Astrocyte (in vitro differentiated cells and primary cell): ENCODE measurements at regions not wholly inside any gene's neighbourhood (a gene's known extent, or its start where the extent isn't known, plus 50 kb on each side); places are given as distances from the start of the nearest gene placed in this dataset.

ENCODE experiments used
- DNase-seq: peaks from one replicate; pipeline ENCODE4 v3.0.0-alpha.2; 2010; ENCODE audit warnings: low read depth
- FAIRE-seq: peaks from 2 replicates; lab custom pipeline; 2011; peaks lifted over from hg19 to GRCh38; lab: Jason Lieb, UNC
- H2AFZ ChIP-seq: 2 replicates; pipeline ENCODE4 v1.6.0; 2012; ENCODE audit warnings: low read depth, low read length, inconsistent platforms
- H3K27ac ChIP-seq: 2 replicates; pipeline ENCODE4 v1.5.1; 2011; ENCODE audit warnings: low read depth, low read length, inconsistent platforms
- H3K27me3 ChIP-seq: 2 replicates; pipeline ENCODE4 v1.6.0; 2011; ENCODE audit warnings: low read length, inconsistent platforms; ENCODE audit not compliant: insufficient read depth
- H3K36me3 ChIP-seq: 2 replicates; pipeline ENCODE4 v1.5.1; 2011; ENCODE audit warnings: low read length, inconsistent platforms; ENCODE audit not compliant: insufficient read depth
- H3K4me1 ChIP-seq: 2 replicates; pipeline ENCODE4 v1.5.1; 2011; ENCODE audit warnings: low read length, inconsistent platforms; ENCODE audit not compliant: insufficient read depth
- H3K4me2 ChIP-seq: 2 replicates; pipeline ENCODE4 v1.6.0; 2012; ENCODE audit warnings: low read length, inconsistent platforms
- H3K4me3 ChIP-seq: 2 replicates; pipeline ENCODE4 v1.5.1; 2011; ENCODE audit warnings: low read depth, mild to moderate bottlenecking, low read length, inconsistent platforms; ENCODE audit not compliant: insufficient read depth
- H3K79me2 ChIP-seq: 2 replicates; pipeline ENCODE4 v1.6.0; 2012; ENCODE audit warnings: mild to moderate bottlenecking, low read length, inconsistent platforms; ENCODE audit not compliant: insufficient read depth
- H3K9ac ChIP-seq: 2 replicates; pipeline ENCODE4 v1.6.0; 2012; ENCODE audit warnings: mild to moderate bottlenecking, low read length, inconsistent platforms
- H3K9me3 ChIP-seq: 2 replicates; pipeline ENCODE4 v1.5.1; 2012; ENCODE audit warnings: low read depth, mild to moderate bottlenecking, low read length, inconsistent platforms; ENCODE audit not compliant: insufficient read depth
- H4K20me1 ChIP-seq: 2 replicates; pipeline ENCODE4 v1.6.0; 2012; ENCODE audit warnings: low read length, inconsistent platforms; ENCODE audit not compliant: insufficient read depth
- H3K27ac Mint-ChIP-seq: one replicate; pipeline ENCODE4 v1.8.0; 2021; ENCODE audit warnings: mild to moderate bottlenecking, mixed read lengths; ENCODE audit not compliant: unreplicated experiment
- H3K27me3 Mint-ChIP-seq: one replicate; pipeline ENCODE4 v1.8.0; 2021; ENCODE audit warnings: low read depth, mixed read lengths; ENCODE audit not compliant: unreplicated experiment
- H3K36me3 Mint-ChIP-seq: one replicate; pipeline ENCODE4 v1.8.0; 2021; ENCODE audit warnings: low read depth, mixed read lengths; ENCODE audit not compliant: unreplicated experiment
- H3K4me1 Mint-ChIP-seq: one replicate; pipeline ENCODE4 v1.8.0; 2021; ENCODE audit warnings: low read depth, mixed read lengths; ENCODE audit not compliant: unreplicated experiment
- H3K4me3 Mint-ChIP-seq: one replicate; pipeline ENCODE4 v1.8.0; 2021; ENCODE audit warnings: mild to moderate bottlenecking, moderate library complexity, mixed read lengths; ENCODE audit not compliant: unreplicated experiment
- H3K9me3 Mint-ChIP-seq: one replicate; pipeline ENCODE4 v1.8.0; 2021; ENCODE audit warnings: mild to moderate bottlenecking, mixed read lengths; ENCODE audit not compliant: unreplicated experiment
- EZH2 ChIP-seq: IDR thresholded peaks from 2 replicates; pipeline ENCODE4 v1.6.1; 2012; ENCODE audit warnings: mild to moderate bottlenecking, low read length, inconsistent platforms; ENCODE audit not compliant: insufficient read depth
- TF ChIP-seq, protein P1 (sequence below): IDR thresholded peaks from 2 replicates; pipeline ENCODE4 v1.5.1; 2011; ENCODE audit warnings: low read depth, mild to moderate bottlenecking, inconsistent platforms, low read length, moderate library complexity; ENCODE audit not compliant: insufficient read depth

- no peaks in the 10 kb centered on the region for H3K36me3 ChIP-seq
- H3K9me3 ChIP-seq: peaks cover 13% of the 10 kb centered on the region
- Mint-ChIP-seq H3K4me1 (peaks cover 3% of the 10 kb centered on the region), H3K4me3 (no peak overlapping the region), H3K9me3 (peaks cover 9% of the 10 kb centered on the region), H3K27me3 (peaks cover 62% of the 10 kb centered on the region), H3K27ac (no peak overlapping the region), H3K36me3 (no peaks in the 10 kb centered on the region)
- H4K20me1 ChIP-seq: no peaks in the 10 kb centered on the region
- no peak overlapping the region for H3K4me3 ChIP-seq
- no peak for TF ChIP-seq EZH2
- TF ChIP-seq, protein P1, sequence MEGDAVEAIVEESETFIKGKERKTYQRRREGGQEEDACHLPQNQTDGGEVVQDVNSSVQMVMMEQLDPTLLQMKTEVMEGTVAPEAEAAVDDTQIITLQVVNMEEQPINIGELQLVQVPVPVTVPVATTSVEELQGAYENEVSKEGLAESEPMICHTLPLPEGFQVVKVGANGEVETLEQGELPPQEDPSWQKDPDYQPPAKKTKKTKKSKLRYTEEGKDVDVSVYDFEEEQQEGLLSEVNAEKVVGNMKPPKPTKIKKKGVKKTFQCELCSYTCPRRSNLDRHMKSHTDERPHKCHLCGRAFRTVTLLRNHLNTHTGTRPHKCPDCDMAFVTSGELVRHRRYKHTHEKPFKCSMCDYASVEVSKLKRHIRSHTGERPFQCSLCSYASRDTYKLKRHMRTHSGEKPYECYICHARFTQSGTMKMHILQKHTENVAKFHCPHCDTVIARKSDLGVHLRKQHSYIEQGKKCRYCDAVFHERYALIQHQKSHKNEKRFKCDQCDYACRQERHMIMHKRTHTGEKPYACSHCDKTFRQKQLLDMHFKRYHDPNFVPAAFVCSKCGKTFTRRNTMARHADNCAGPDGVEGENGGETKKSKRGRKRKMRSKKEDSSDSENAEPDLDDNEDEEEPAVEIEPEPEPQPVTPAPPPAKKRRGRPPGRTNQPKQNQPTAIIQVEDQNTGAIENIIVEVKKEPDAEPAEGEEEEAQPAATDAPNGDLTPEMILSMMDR: no peak
- FAIRE-seq (no peak), DNase-seq (no peak)
- H3K4me1 ChIP-seq: no peaks in the 10 kb centered on the region
- H3K79me2 ChIP-seq: no peaks in the 10 kb centered on the region
- H3K27me3 ChIP-seq: no peaks in the 10 kb centered on the region
- H2AFZ ChIP-seq: no peak overlapping the region
- no peak overlapping the region for H3K9ac ChIP-seq
- no peak overlapping the region for H3K27ac ChIP-seq
- no peak overlapping the region for H3K4me2 ChIP-seq
Measured at GRCh38 chr13:111857846-111858560, 208.9 kb upstream of the SOX1 start.

GRCh38 chr13:111858571-111858970 is 208.4 kb upstream of the SOX1 start:
- H3K4me3 Mint-ChIP-seq: no peak overlapping the region
- Histone ChIP-seq H3K27ac (no peak overlapping the region), H3K36me3 (no peaks in the 10 kb centered on the region), H3K4me2 (no peak overlapping the region), H3K27me3 (no peaks in the 10 kb centered on the region), H3K4me3 (no peak overlapping the region), H4K20me1 (no peaks in the 10 kb centered on the region), H3K4me1 (no peaks in the 10 kb centered on the region), H3K9ac (no peak overlapping the region), H3K9me3 (peaks cover 13% of the 10 kb centered on the region), H3K79me2 (no peaks in the 10 kb centered on the region), H2AFZ (no peak overlapping the region)
- no peak overlapping the region for H3K27ac Mint-ChIP-seq
- no peak for DNase-seq
- peaks cover 63% of the 10 kb centered on the region for H3K27me3 Mint-ChIP-seq
- H3K36me3 Mint-ChIP-seq: no peaks in the 10 kb centered on the region
- H3K9me3 Mint-ChIP-seq: peaks cover 9% of the 10 kb centered on the region
- no peak for FAIRE-seq
- H3K4me1 Mint-ChIP-seq: peaks cover 3% of the 10 kb centered on the region
- TF ChIP-seq, protein P1: no peak
- no peak for TF ChIP-seq EZH2
